ENCODE measurements at regions not wholly inside any gene's neighbourhood (a gene's known extent, or its start where the extent isn't known, plus 50 kb on each side); places are given as distances from the start of the nearest gene placed in this dataset.
"Not testable (repeated sequence)": the region's sequence is repeated elsewhere in the genome, so short reads cannot be mapped to it uniquely, and the experiment has no call there.

- no peak for DNase-seq
- Histone ChIP-seq H3K36me3 (no peaks in the 10 kb centered on the region), H3K4me3 (no peak overlapping the region), H3K9me3 (replicated peaks) (no peaks in the 10 kb centered on the region), H3K4me1 (no peaks in the 10 kb centered on the region), H3K27ac (replicated peaks) (no peak overlapping the region), H3K27me3 (ENCODE audit: low read depth) (no peaks in the 10 kb centered on the region)
- TF ChIP-seq, protein P1, sequence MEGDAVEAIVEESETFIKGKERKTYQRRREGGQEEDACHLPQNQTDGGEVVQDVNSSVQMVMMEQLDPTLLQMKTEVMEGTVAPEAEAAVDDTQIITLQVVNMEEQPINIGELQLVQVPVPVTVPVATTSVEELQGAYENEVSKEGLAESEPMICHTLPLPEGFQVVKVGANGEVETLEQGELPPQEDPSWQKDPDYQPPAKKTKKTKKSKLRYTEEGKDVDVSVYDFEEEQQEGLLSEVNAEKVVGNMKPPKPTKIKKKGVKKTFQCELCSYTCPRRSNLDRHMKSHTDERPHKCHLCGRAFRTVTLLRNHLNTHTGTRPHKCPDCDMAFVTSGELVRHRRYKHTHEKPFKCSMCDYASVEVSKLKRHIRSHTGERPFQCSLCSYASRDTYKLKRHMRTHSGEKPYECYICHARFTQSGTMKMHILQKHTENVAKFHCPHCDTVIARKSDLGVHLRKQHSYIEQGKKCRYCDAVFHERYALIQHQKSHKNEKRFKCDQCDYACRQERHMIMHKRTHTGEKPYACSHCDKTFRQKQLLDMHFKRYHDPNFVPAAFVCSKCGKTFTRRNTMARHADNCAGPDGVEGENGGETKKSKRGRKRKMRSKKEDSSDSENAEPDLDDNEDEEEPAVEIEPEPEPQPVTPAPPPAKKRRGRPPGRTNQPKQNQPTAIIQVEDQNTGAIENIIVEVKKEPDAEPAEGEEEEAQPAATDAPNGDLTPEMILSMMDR (IDR thresholded peaks at IDR 0.05; ENCODE audit: borderline replicate concordance) = no peak
- intact Hi-C loops (cut with micrococcal nuclease) = no loop called here
These were observed 164.5 kb downstream of the PMAIP1 start for GRCh38 chr18:60064271-60064670.

DNA sequence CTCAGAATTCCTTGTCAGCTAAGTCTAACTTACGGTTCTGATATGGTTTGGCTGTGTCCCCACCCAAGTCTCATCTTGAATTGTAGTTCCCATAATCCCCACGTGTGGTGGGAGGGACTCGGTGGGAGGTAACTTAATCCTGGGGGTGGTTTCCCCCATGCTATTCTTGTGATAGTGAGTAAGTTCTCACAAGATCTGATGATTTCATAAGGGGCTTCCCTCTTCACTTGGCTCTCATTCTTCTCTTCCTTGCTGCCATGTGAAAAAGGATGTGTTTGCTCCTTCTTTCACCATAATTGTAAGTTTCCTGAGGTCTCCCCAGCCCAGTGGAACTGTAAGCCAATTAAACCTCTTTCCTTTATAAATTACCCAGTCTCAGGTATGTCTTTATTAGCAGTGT is 163.0 kb downstream of the PMAIP1 start:
- intact Hi-C loops (cut with micrococcal nuclease); H3K4me1 ChIP-seq; H3K9me3 ChIP-seq (replicated peaks); DNase-seq; H3K4me3 ChIP-seq; H3K27ac ChIP-seq (replicated peaks); H3K27me3 ChIP-seq (ENCODE audit: low read depth); H3K36me3 ChIP-seq: not testable (repeated sequence)

GRCh38 chr18:60062396-60062795 is 162.6 kb downstream of the PMAIP1 start:
- intact Hi-C loops (cut with micrococcal nuclease) = no loop called here
- TF ChIP-seq, protein P1 (IDR thresholded peaks at IDR 0.05; ENCODE audit: borderline replicate concordance) = no peak
- Histone ChIP-seq H3K4me1 (no peaks in the 10 kb centered on the region), H3K9me3 (replicated peaks) (peaks cover under 1% of the 10 kb centered on the region), H3K36me3 (no peaks in the 10 kb centered on the region), H3K27ac (replicated peaks) (no peak overlapping the region), H3K27me3 (ENCODE audit: low read depth) (no peaks in the 10 kb centered on the region), H3K4me3 (no peak overlapping the region)
- DNase-seq = no peak

GRCh38 chr18:60060578-60060977 is 160.8 kb downstream of the PMAIP1 start:
- intact Hi-C loops (cut with micrococcal nuclease) = no loop called here
- no peak overlapping the region for H3K27ac ChIP-seq (replicated peaks)
- no peaks in the 10 kb centered on the region for H3K4me1 ChIP-seq
- no peaks in the 10 kb centered on the region for H3K27me3 ChIP-seq (ENCODE audit: low read depth)
- H3K36me3 ChIP-seq = no peaks in the 10 kb centered on the region
- no peak for DNase-seq
- no peak overlapping the region for H3K4me3 ChIP-seq
- peaks cover 5% of the 10 kb centered on the region for H3K9me3 ChIP-seq (replicated peaks)
- TF ChIP-seq, protein P1 (IDR thresholded peaks at IDR 0.05; ENCODE audit: borderline replicate concordance) = no peak

DNA sequence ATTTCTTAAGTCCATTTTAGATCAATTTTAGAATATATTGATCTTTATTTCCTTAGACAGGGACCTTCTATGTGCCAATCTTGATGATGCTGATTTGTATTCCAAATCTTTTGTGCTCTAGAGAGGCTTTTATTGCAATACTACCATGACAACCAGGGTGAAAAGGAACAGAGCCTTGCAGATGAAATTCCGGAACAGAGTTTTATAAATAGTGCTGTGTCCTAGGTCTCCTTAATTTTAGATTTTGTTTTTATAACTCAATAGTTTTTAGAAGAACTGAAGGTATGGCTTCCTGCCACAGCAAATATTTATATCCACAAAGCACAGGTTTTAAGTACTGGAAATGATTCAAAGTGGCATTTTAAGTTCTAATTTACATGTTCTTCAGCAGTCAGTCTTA is 160.2 kb downstream of the PMAIP1 start:
- TF ChIP-seq, protein P1 (IDR thresholded peaks at IDR 0.05; ENCODE audit: borderline replicate concordance) = no peak
- intact Hi-C loops (cut with micrococcal nuclease) = no loop called here
- no peaks in the 10 kb centered on the region for H3K27me3 ChIP-seq (ENCODE audit: low read depth)
- no peaks in the 10 kb centered on the region for H3K36me3 ChIP-seq
- no peak overlapping the region for H3K4me3 ChIP-seq
- no peaks in the 10 kb centered on the region for H3K4me1 ChIP-seq
- H3K27ac ChIP-seq (replicated peaks) = no peak overlapping the region
- no peak for DNase-seq
- H3K9me3 ChIP-seq (replicated peaks) = peaks cover 5% of the 10 kb centered on the region

DNA sequence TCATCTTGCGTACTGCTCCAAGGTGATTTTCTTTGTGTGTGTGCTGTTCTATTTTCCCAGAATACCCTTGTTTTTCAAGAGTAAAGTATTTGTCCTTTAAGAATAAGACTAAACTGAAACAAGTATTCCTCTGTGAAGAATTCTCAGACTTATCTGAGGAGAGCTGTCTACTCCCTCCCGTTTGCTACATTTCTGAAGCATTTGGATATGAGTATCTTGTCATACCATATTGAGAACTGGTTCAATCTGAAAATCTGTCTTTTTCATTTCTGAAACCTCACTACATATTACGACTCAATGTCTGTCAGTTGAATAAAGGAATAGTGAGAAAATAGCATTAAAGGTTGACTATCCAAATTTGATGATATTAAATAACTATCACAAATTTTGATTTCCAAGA is 159.4 kb downstream of the PMAIP1 start:
- DNase-seq = no peak
- Histone ChIP-seq H3K9me3 (replicated peaks) (peaks cover 5% of the 10 kb centered on the region), H3K27me3 (ENCODE audit: low read depth) (peaks cover 3% of the 10 kb centered on the region), H3K4me3 (no peak overlapping the region), H3K4me1 (no peaks in the 10 kb centered on the region), H3K36me3 (no peaks in the 10 kb centered on the region), H3K27ac (replicated peaks) (no peak overlapping the region)
- TF ChIP-seq, protein P1 (IDR thresholded peaks at IDR 0.05; ENCODE audit: borderline replicate concordance) = no peak
- intact Hi-C loops (cut with micrococcal nuclease) = no loop called here

Data from left ventricle myocardium inferior (tissue), 1 donor.